ENCODE measurements at regions not wholly inside any gene's neighbourhood (a gene's known extent, or its start where the extent isn't known, plus 50 kb on each side); places are given as distances from the start of the nearest gene placed in this dataset.
"Not testable (repeated sequence)": the region's sequence is repeated elsewhere in the genome, so short reads cannot be mapped to it uniquely, and the experiment has no call there.

- Histone ChIP-seq H3K36me3 (ENCODE audit: control insufficient read depth in 2 of 2, insufficient read depth in 2 of 2, low read length in 2 of 2) (no peaks in the 10 kb centered on the region), H3K27me3 (ENCODE audit: control insufficient read depth in 2 of 2, insufficient read depth in 2 of 2, low read length in 2 of 2) (peaks cover 3 to 7% of the 10 kb centered on the region in 2 donors), H3K4me1 (ENCODE audit: control insufficient read depth in 2 of 2, insufficient read depth in 2 of 2, low read length in 2 of 2) (peaks cover 0 to 16% of the 10 kb centered on the region in 2 donors), H3K27ac (ENCODE audit: low read depth in 2 of 2, low read length in 2 of 2) (no peak overlapping the region), H3K9ac (ENCODE audit: low read depth in 1 of 2, low read length in 2 of 2) (no peak overlapping the region), H3K4me3 (ENCODE audit: low read length in 2 of 2) (no peak overlapping the region), H3K9me3 (ENCODE audit: control insufficient read depth in 2 of 2, low read length in 2 of 2) (peaks cover 4 to 8% of the 10 kb centered on the region in 2 donors)
These were observed 80.3 kb upstream of the RFLNA start for GRCh38 chr12:124214574-124214973.

- Histone ChIP-seq H3K9me3 (ENCODE audit: control insufficient read depth in 2 of 2, low read length in 2 of 2) (peaks cover 5% of the 10 kb centered on the region in 2 donors), H3K4me3 (ENCODE audit: low read length in 2 of 2) (no peak overlapping the region), H3K27me3 (ENCODE audit: control insufficient read depth in 2 of 2, insufficient read depth in 2 of 2, low read length in 2 of 2) (peaks cover 3 to 10% of the 10 kb centered on the region in 2 donors), H3K36me3 (ENCODE audit: control insufficient read depth in 2 of 2, insufficient read depth in 2 of 2, low read length in 2 of 2) (no peaks in the 10 kb centered on the region), H3K9ac (ENCODE audit: low read depth in 1 of 2, low read length in 2 of 2) (no peak overlapping the region), H3K4me1 (ENCODE audit: control insufficient read depth in 2 of 2, insufficient read depth in 2 of 2, low read length in 2 of 2) (peaks cover 0 to 16% of the 10 kb centered on the region in 2 donors), H3K27ac (ENCODE audit: low read depth in 2 of 2, low read length in 2 of 2) (no peak overlapping the region)
These were observed 77.9 kb upstream of the RFLNA start for GRCh38 chr12:124216966-124217365.

GRCh38 chr12:124217508-124218242, 77.2 kb upstream of the RFLNA start:
- no peak overlapping the region for H3K9ac ChIP-seq (ENCODE audit: low read depth in 1 of 2, low read length in 2 of 2)
- peaks cover 0 to 20% of the 10 kb centered on the region in 2 donors for H3K4me1 ChIP-seq (ENCODE audit: control insufficient read depth in 2 of 2, insufficient read depth in 2 of 2, low read length in 2 of 2)
- no peaks in the 10 kb centered on the region for H3K36me3 ChIP-seq (ENCODE audit: control insufficient read depth in 2 of 2, insufficient read depth in 2 of 2, low read length in 2 of 2)
- peak overlapping the region in 1 of 2 donors; percentile 32 for H3K4me3 ChIP-seq (ENCODE audit: low read length in 2 of 2)
- H3K27me3 ChIP-seq (ENCODE audit: control insufficient read depth in 2 of 2, insufficient read depth in 2 of 2, low read length in 2 of 2) = peaks cover 3 to 10% of the 10 kb centered on the region in 2 donors
- H3K27ac ChIP-seq (ENCODE audit: low read depth in 2 of 2, low read length in 2 of 2) = no peak overlapping the region
- H3K9me3 ChIP-seq (ENCODE audit: control insufficient read depth in 2 of 2, low read length in 2 of 2) = peaks cover 5% of the 10 kb centered on the region in 2 donors

- Histone ChIP-seq H3K27me3 (ENCODE audit: control insufficient read depth in 2 of 2, insufficient read depth in 2 of 2, low read length in 2 of 2) (peaks cover 3 to 10% of the 10 kb centered on the region in 2 donors), H3K9me3 (ENCODE audit: control insufficient read depth in 2 of 2, low read length in 2 of 2) (peaks cover 5% of the 10 kb centered on the region in 2 donors), H3K9ac (ENCODE audit: low read depth in 1 of 2, low read length in 2 of 2) (no peak overlapping the region), H3K36me3 (ENCODE audit: control insufficient read depth in 2 of 2, insufficient read depth in 2 of 2, low read length in 2 of 2) (no peaks in the 10 kb centered on the region), H3K4me1 (ENCODE audit: control insufficient read depth in 2 of 2, insufficient read depth in 2 of 2, low read length in 2 of 2) (peaks cover 0 to 20% of the 10 kb centered on the region in 2 donors), H3K27ac (ENCODE audit: low read depth in 2 of 2, low read length in 2 of 2) (no peak overlapping the region), H3K4me3 (ENCODE audit: low read length in 2 of 2) (no peak overlapping the region)
These were observed 76.7 kb upstream of the RFLNA start for GRCh38 chr12:124218243-124218560.

GRCh38 chr12:124218650-124219049, 76.2 kb upstream of the RFLNA start:
- H3K9ac ChIP-seq (ENCODE audit: low read depth in 1 of 2, low read length in 2 of 2); H3K9me3 ChIP-seq (ENCODE audit: control insufficient read depth in 2 of 2, low read length in 2 of 2); H3K36me3 ChIP-seq (ENCODE audit: control insufficient read depth in 2 of 2, insufficient read depth in 2 of 2, low read length in 2 of 2); H3K27ac ChIP-seq (ENCODE audit: low read depth in 2 of 2, low read length in 2 of 2); H3K4me3 ChIP-seq (ENCODE audit: low read length in 2 of 2): not testable (repeated sequence)
- peaks cover 3 to 10% of the 10 kb centered on the region in 2 donors for H3K27me3 ChIP-seq (ENCODE audit: control insufficient read depth in 2 of 2, insufficient read depth in 2 of 2, low read length in 2 of 2)
- peaks cover 0 to 20% of the 10 kb centered on the region in 2 donors for H3K4me1 ChIP-seq (ENCODE audit: control insufficient read depth in 2 of 2, insufficient read depth in 2 of 2, low read length in 2 of 2)

GRCh38 chr12:124222368-124223245, 72.3 kb upstream of the RFLNA start:
- H3K4me3 ChIP-seq (ENCODE audit: low read length in 2 of 2) = no peak overlapping the region
- peaks cover 0 to 17% of the 10 kb centered on the region in 2 donors for H3K4me1 ChIP-seq (ENCODE audit: control insufficient read depth in 2 of 2, insufficient read depth in 2 of 2, low read length in 2 of 2)
- H3K27ac ChIP-seq (ENCODE audit: low read depth in 2 of 2, low read length in 2 of 2) = no peak overlapping the region
- H3K9ac ChIP-seq (ENCODE audit: low read depth in 1 of 2, low read length in 2 of 2) = no peak overlapping the region
- H3K9me3 ChIP-seq (ENCODE audit: control insufficient read depth in 2 of 2, low read length in 2 of 2) = peaks cover 0 to 5% of the 10 kb centered on the region in 2 donors
- peaks cover 0 to 3% of the 10 kb centered on the region in 2 donors for H3K27me3 ChIP-seq (ENCODE audit: control insufficient read depth in 2 of 2, insufficient read depth in 2 of 2, low read length in 2 of 2)
- no peaks in the 10 kb centered on the region for H3K36me3 ChIP-seq (ENCODE audit: control insufficient read depth in 2 of 2, insufficient read depth in 2 of 2, low read length in 2 of 2)

- not testable (repeated sequence) for H3K4me3 ChIP-seq (ENCODE audit: low read length in 2 of 2); H3K27ac ChIP-seq (ENCODE audit: low read depth in 2 of 2, low read length in 2 of 2); H3K9ac ChIP-seq (ENCODE audit: low read depth in 1 of 2, low read length in 2 of 2)
These were observed 71.2 kb upstream of the RFLNA start for GRCh38 chr12:124223733-124224138.

GRCh38 chr12:124224535-124225110, 70.3 kb upstream of the RFLNA start:
- no peaks in the 10 kb centered on the region for H3K36me3 ChIP-seq (ENCODE audit: control insufficient read depth in 2 of 2, insufficient read depth in 2 of 2, low read length in 2 of 2)
- H3K4me3 ChIP-seq (ENCODE audit: low read length in 2 of 2) = no peak overlapping the region
- peaks cover 0 to 5% of the 10 kb centered on the region in 2 donors for H3K9me3 ChIP-seq (ENCODE audit: control insufficient read depth in 2 of 2, low read length in 2 of 2)

More at GRCh38 chr12:124223733-124224138, 71.2 kb upstream of the RFLNA start:
- not testable (repeated sequence) for H3K36me3 ChIP-seq (ENCODE audit: control insufficient read depth in 2 of 2, insufficient read depth in 2 of 2, low read length in 2 of 2); H3K9me3 ChIP-seq (ENCODE audit: control insufficient read depth in 2 of 2, low read length in 2 of 2); H3K27me3 ChIP-seq (ENCODE audit: control insufficient read depth in 2 of 2, insufficient read depth in 2 of 2, low read length in 2 of 2); H3K4me1 ChIP-seq (ENCODE audit: control insufficient read depth in 2 of 2, insufficient read depth in 2 of 2, low read length in 2 of 2)

GRCh38 chr12:124225730-124226129, 69.2 kb upstream of the RFLNA start:
- Histone ChIP-seq H3K9me3 (ENCODE audit: control insufficient read depth in 2 of 2, low read length in 2 of 2) (peaks cover 0 to 2% of the 10 kb centered on the region in 2 donors), H3K27ac (ENCODE audit: low read depth in 2 of 2, low read length in 2 of 2) (no peak overlapping the region), H3K4me3 (ENCODE audit: low read length in 2 of 2) (no peak overlapping the region), H3K4me1 (ENCODE audit: control insufficient read depth in 2 of 2, insufficient read depth in 2 of 2, low read length in 2 of 2) (peaks cover 0 to 3% of the 10 kb centered on the region in 2 donors), H3K36me3 (ENCODE audit: control insufficient read depth in 2 of 2, insufficient read depth in 2 of 2, low read length in 2 of 2) (no peaks in the 10 kb centered on the region), H3K27me3 (ENCODE audit: control insufficient read depth in 2 of 2, insufficient read depth in 2 of 2, low read length in 2 of 2) (peaks cover 0 to 3% of the 10 kb centered on the region in 2 donors), H3K9ac (ENCODE audit: low read depth in 1 of 2, low read length in 2 of 2) (no peak overlapping the region)

More at GRCh38 chr12:124224535-124225110, 70.3 kb upstream of the RFLNA start:
- peaks cover 0 to 3% of the 10 kb centered on the region in 2 donors for H3K4me1 ChIP-seq (ENCODE audit: control insufficient read depth in 2 of 2, insufficient read depth in 2 of 2, low read length in 2 of 2)
- H3K27ac ChIP-seq (ENCODE audit: low read depth in 2 of 2, low read length in 2 of 2) = no peak overlapping the region
- no peak overlapping the region for H3K9ac ChIP-seq (ENCODE audit: low read depth in 1 of 2, low read length in 2 of 2)
- H3K27me3 ChIP-seq (ENCODE audit: control insufficient read depth in 2 of 2, insufficient read depth in 2 of 2, low read length in 2 of 2) = peaks cover 0 to 3% of the 10 kb centered on the region in 2 donors

Data from mucosa of rectum (tissue), 2 donors.